H9 (cell line): ENCODE measurements at regions not wholly inside any gene's neighbourhood (a gene's known extent, or its start where the extent isn't known, plus 50 kb on each side); places are given as distances from the start of the nearest gene placed in this dataset.

Experiments used
- DNase-seq: peaks from one replicate; pipeline ENCODE4 v3.0.0-alpha.2; 2017
- H2AFZ ChIP-seq: one replicate; pipeline ENCODE4 v1.6.1; 2013; ENCODE audit warnings: mild to moderate bottlenecking, low read length, control low read depth, moderate library complexity
- H2AK5ac ChIP-seq: 2 replicates; pipeline ENCODE4 v1.6.1; 2013; ENCODE audit warnings: low read length, control low read depth, mixed read lengths; ENCODE audit not compliant: insufficient read length
- H2BK120ac ChIP-seq: one replicate; pipeline ENCODE4 v1.6.1; 2013; ENCODE audit warnings: low read depth, mild to moderate bottlenecking, low read length, control low read depth, inconsistent platforms; ENCODE audit not compliant: poor library complexity, severe bottlenecking
- H2BK12ac ChIP-seq: 2 replicates; pipeline ENCODE4 v1.6.1; 2013; ENCODE audit warnings: low read length, control low read depth, mixed read lengths, low read depth; ENCODE audit not compliant: insufficient read length
- H2BK15ac ChIP-seq: 2 replicates; pipeline ENCODE4 v1.6.1; 2013; ENCODE audit warnings: low read depth, low read length, control low read depth
- H2BK20ac ChIP-seq: one replicate; pipeline ENCODE4 v1.6.1; 2013; ENCODE audit warnings: low read depth, mild to moderate bottlenecking, low read length, control low read depth, inconsistent platforms; ENCODE audit not compliant: poor library complexity, severe bottlenecking
- H2BK5ac ChIP-seq: 2 replicates; pipeline ENCODE4 v1.6.1; 2013; ENCODE audit warnings: low read length, control low read depth, mixed read lengths; ENCODE audit not compliant: insufficient read length
- H3K14ac ChIP-seq: 2 replicates; pipeline ENCODE4 v1.6.1; 2013; ENCODE audit warnings: low read length, control low read depth; ENCODE audit not compliant: insufficient read depth
- H3K18ac ChIP-seq: 2 replicates; pipeline ENCODE4 v1.6.1; 2013; ENCODE audit warnings: low read depth, mild to moderate bottlenecking, mixed read lengths, low read length, control low read depth; ENCODE audit not compliant: insufficient read length
- H3K23ac ChIP-seq: 2 replicates; pipeline ENCODE4 v1.6.1; 2013; ENCODE audit warnings: low read length, control low read depth, mixed read lengths, low read depth; ENCODE audit not compliant: insufficient read length
- H3K23me2 ChIP-seq: 2 replicates; pipeline ENCODE4 v1.6.1; 2013; ENCODE audit warnings: low read depth, mild to moderate bottlenecking, mixed read lengths, low read length, control low read depth; ENCODE audit not compliant: insufficient read length, poor library complexity, severe bottlenecking
- H3K27ac ChIP-seq: 2 replicates; pipeline ENCODE4 v1.5.1; 2013; ENCODE audit warnings: low read length, control low read depth, mixed read lengths, low read depth; ENCODE audit not compliant: insufficient read length
- H3K27me3 ChIP-seq: 2 replicates; pipeline ENCODE4 v1.6.1; 2013; ENCODE audit warnings: low read length, control low read depth, inconsistent platforms; ENCODE audit not compliant: insufficient read depth
- H3K4ac ChIP-seq: 2 replicates; pipeline ENCODE4 v1.6.1; 2013; ENCODE audit warnings: low read depth, mild to moderate bottlenecking, control low read depth, inconsistent platforms, low read length, moderate library complexity
- H3K4me1 ChIP-seq: 2 replicates; pipeline ENCODE4 v1.6.1; 2013; ENCODE audit warnings: low read length, control low read depth, inconsistent platforms; ENCODE audit not compliant: insufficient read depth
- H3K4me2 ChIP-seq: 2 replicates; pipeline ENCODE4 v1.6.1; 2013; ENCODE audit warnings: low read length, control low read depth, mixed read lengths; ENCODE audit not compliant: insufficient read length, insufficient read depth
- H3K56ac ChIP-seq: 2 replicates; pipeline ENCODE4 v1.6.1; 2013; ENCODE audit warnings: low read depth, mild to moderate bottlenecking, mixed read lengths, low read length, control low read depth; ENCODE audit not compliant: insufficient read length
- H3K79me1 ChIP-seq: 2 replicates; pipeline ENCODE4 v1.6.1; 2013; ENCODE audit warnings: low read depth, mild to moderate bottlenecking, moderate library complexity, low read length, control low read depth, inconsistent platforms; ENCODE audit not compliant: insufficient read depth, poor library complexity, severe bottlenecking
- H3K79me2 ChIP-seq: 2 replicates; pipeline ENCODE4 v1.6.1; 2013; ENCODE audit warnings: low read length, control low read depth, inconsistent platforms; ENCODE audit not compliant: insufficient read depth
- H3K9ac ChIP-seq: 2 replicates; pipeline ENCODE4 v1.6.1; 2013; ENCODE audit warnings: low read length, control low read depth, mixed read lengths; ENCODE audit not compliant: insufficient read length; ENCODE audit errors: extremely low read depth
- H3K9me3 ChIP-seq: one replicate; pipeline ENCODE4 v1.6.1; 2013; ENCODE audit warnings: low read depth, low read length, inconsistent platforms; ENCODE audit not compliant: control insufficient read depth
- H3T11ph ChIP-seq: one replicate; pipeline ENCODE4 v1.6.1; 2013; ENCODE audit warnings: mild to moderate bottlenecking, low read length, control low read depth, inconsistent platforms
- H4K20me1 ChIP-seq: one replicate; pipeline ENCODE4 v1.6.1; 2013; ENCODE audit not compliant: control insufficient read depth, insufficient read length, insufficient read depth
- H4K5ac ChIP-seq: 2 replicates; pipeline ENCODE4 v1.6.1; 2013; ENCODE audit warnings: low read depth, mild to moderate bottlenecking, mixed read lengths, low read length, control low read depth; ENCODE audit not compliant: insufficient read length
- H4K8ac ChIP-seq: replicated peaks from 2 replicates; pipeline ENCODE4 v1.6.1; 2013; ENCODE audit warnings: low read length, control low read depth, mixed read lengths, low read depth; ENCODE audit not compliant: insufficient read length
- H4K91ac ChIP-seq: 2 replicates; pipeline ENCODE4 v1.6.1; 2013; ENCODE audit warnings: low read depth, mild to moderate bottlenecking, moderate library complexity, mixed read lengths, low read length, control low read depth; ENCODE audit not compliant: insufficient read length
- H3K27ac Mint-ChIP-seq, 3 experiments: 2 replicates in 2 of 3; 3 replicates in 1 of 3; pipeline ENCODE4 v1.8.0; 2020 to 2021; ENCODE audit warnings: mixed read lengths in 3 of 3, mild to moderate bottlenecking in 1 of 3, moderate library complexity in 1 of 3
- H3K27me3 Mint-ChIP-seq: 2 replicates; pipeline ENCODE4 v1.8.0; 2021; ENCODE audit warnings: low read depth, mild to moderate bottlenecking, moderate library complexity, mixed read lengths
- H3K36me3 Mint-ChIP-seq, 3 experiments: 2 replicates in 2 of 3; 3 replicates in 1 of 3; pipeline ENCODE4 v1.8.0; 2020 to 2021; ENCODE audit warnings: low read depth in 3 of 3, mixed read lengths in 3 of 3; ENCODE audit not compliant: insufficient read depth in 1 of 3
- H3K4me1 Mint-ChIP-seq, 2 experiments: 2 replicates each; pipeline ENCODE4 v1.8.0; 2020; ENCODE audit warnings: mixed read lengths in 2 of 2
- H3K4me3 Mint-ChIP-seq, 2 experiments: 2 replicates in 1 of 2; 3 replicates in 1 of 2; pipeline ENCODE4 v1.8.0; 2020 to 2021; ENCODE audit warnings: mild to moderate bottlenecking in 2 of 2, mixed read lengths in 2 of 2, moderate library complexity in 1 of 2
- H3K9me3 Mint-ChIP-seq, 2 experiments: 2 replicates in 1 of 2; 3 replicates in 1 of 2; pipeline ENCODE4 v1.8.0; 2020; ENCODE audit warnings: mild to moderate bottlenecking in 2 of 2, mixed read lengths in 2 of 2, moderate library complexity in 1 of 2
- WGBS: extraction: QIAGEN DNeasy Blood & Tissue Kit; methylation state at CpG from one replicate; pipeline ENCODE4 v1.1.7; 2013; ENCODE audit warnings: missing lambda C conversion rate, low lambda C conversion rate, mixed read lengths; ENCODE audit not compliant: insufficient read length; ENCODE audit errors: extremely low coverage; 5-methylcytosine and 5-hydroxymethylcytosine counted together
- TF ChIP-seq, protein P1 (sequence below): fragments of 200-600 bp; sonication (generic); conservative IDR thresholded peaks from 3 replicates; pipeline ENCODE4 v1.8.0; 2021; ENCODE audit warnings: antibody characterized with exemption, mild to moderate bottlenecking

- H3K4me3 Mint-ChIP-seq = no peak overlapping the region
- Histone ChIP-seq H2BK12ac (no peak overlapping the region), H2BK5ac (no peak overlapping the region), H4K5ac (no peak overlapping the region), H4K20me1 (no peaks in the 10 kb centered on the region), H3T11ph (no peak overlapping the region), H2BK120ac (no peak overlapping the region), H3K56ac (no peak overlapping the region), H2AFZ (no peak overlapping the region), H3K23ac (no peak overlapping the region), H3K4me2 (no peak overlapping the region), H2BK15ac (no peak overlapping the region), H3K14ac (no peak overlapping the region), H3K79me2 (no peaks in the 10 kb centered on the region), H3K18ac (no peak overlapping the region), H3K9ac (no peak overlapping the region), H3K27me3 (no peaks in the 10 kb centered on the region), H4K91ac (no peak overlapping the region), H3K4ac (no peak overlapping the region), H3K4me1 (no peaks in the 10 kb centered on the region), H4K8ac (no peak overlapping the region), H3K9me3 (no peaks in the 10 kb centered on the region), H3K23me2 (no peaks in the 10 kb centered on the region), H3K79me1 (no peaks in the 10 kb centered on the region), H2AK5ac (no peak overlapping the region), H2BK20ac (no peak overlapping the region), H3K27ac (no peak overlapping the region)
- no CpG with 5 or more reads among the region's 5 CpGs for WGBS
- H3K27me3 Mint-ChIP-seq = no peaks in the 10 kb centered on the region
- DNase-seq = no peak
- no peaks in the 10 kb centered on the region for H3K36me3 Mint-ChIP-seq
- H3K9me3 Mint-ChIP-seq = no peaks in the 10 kb centered on the region
- no peak overlapping the region; a peak in 1 of 7 replicates for H3K27ac Mint-ChIP-seq
- peaks cover 0 to 2% of the 10 kb centered on the region in 2 experiments; a peak in 1 of 4 replicates for H3K4me1 Mint-ChIP-seq
- TF ChIP-seq, protein P1, sequence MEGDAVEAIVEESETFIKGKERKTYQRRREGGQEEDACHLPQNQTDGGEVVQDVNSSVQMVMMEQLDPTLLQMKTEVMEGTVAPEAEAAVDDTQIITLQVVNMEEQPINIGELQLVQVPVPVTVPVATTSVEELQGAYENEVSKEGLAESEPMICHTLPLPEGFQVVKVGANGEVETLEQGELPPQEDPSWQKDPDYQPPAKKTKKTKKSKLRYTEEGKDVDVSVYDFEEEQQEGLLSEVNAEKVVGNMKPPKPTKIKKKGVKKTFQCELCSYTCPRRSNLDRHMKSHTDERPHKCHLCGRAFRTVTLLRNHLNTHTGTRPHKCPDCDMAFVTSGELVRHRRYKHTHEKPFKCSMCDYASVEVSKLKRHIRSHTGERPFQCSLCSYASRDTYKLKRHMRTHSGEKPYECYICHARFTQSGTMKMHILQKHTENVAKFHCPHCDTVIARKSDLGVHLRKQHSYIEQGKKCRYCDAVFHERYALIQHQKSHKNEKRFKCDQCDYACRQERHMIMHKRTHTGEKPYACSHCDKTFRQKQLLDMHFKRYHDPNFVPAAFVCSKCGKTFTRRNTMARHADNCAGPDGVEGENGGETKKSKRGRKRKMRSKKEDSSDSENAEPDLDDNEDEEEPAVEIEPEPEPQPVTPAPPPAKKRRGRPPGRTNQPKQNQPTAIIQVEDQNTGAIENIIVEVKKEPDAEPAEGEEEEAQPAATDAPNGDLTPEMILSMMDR = no peak
Observed at GRCh38 chr10:24793648-24794379, 70.1 kb upstream of the ARHGAP21 start.
